IMR-90 (cell line): ENCODE measurements at regions not wholly inside any gene's neighbourhood (a gene's known extent, or its start where the extent isn't known, plus 50 kb on each side); places are given as distances from the start of the nearest gene placed in this dataset.

Experiments
- ATAC-seq: fragments of 200-7000 bp; cut with Tn5 transposase; 2 replicates; pipeline ENCODE4 v1.9.1; 2020; ENCODE audit warnings: low read depth, mild to moderate bottlenecking, moderate library complexity
- BruUV-seq: library from RNA; stranded (reverse); fragments of 400-500 nt; replicated peaks from 2 replicates; lab custom pipeline; 2021; lab: Mats Ljungman, UMichigan
- CTCF ChIA-PET: fragments of 300-600 bp; formaldehyde crosslinking; extraction: SDS; loops from one replicate; lab custom pipeline; 2021; ENCODE audit warnings: antibody characterized with exemption; lab: Yijun Ruan, JAX
- POLR2A ChIA-PET: fragments of 300-600 bp; sonication (Branson Sonifier 250); formaldehyde crosslinking; loops from one replicate; lab custom pipeline; 2022; ENCODE audit warnings: antibody characterized with exemption; ENCODE audit not compliant: unreplicated experiment; lab: Charles Lee
- DNase-seq: peaks from one replicate; pipeline ENCODE4 v3.0.0; 2013
- H2AFZ ChIP-seq: replicated peaks from 2 replicates; pipeline ENCODE3; 2013; ENCODE audit warnings: low read length, mild to moderate bottlenecking; ENCODE audit not compliant: poor library complexity
- H2AK5ac ChIP-seq: 2 replicates; pipeline ENCODE4 v1.6.1; 2013; ENCODE audit warnings: low read depth, low read length, inconsistent platforms
- H2AK9ac ChIP-seq: replicated peaks from 2 replicates; pipeline ENCODE3; 2013; ENCODE audit warnings: mild to moderate bottlenecking, low read depth, low read length, moderate library complexity; ENCODE audit not compliant: poor library complexity
- H2BK120ac ChIP-seq: 2 replicates; pipeline ENCODE4 v1.6.1; 2013; ENCODE audit warnings: low read depth, low read length, inconsistent platforms
- H2BK15ac ChIP-seq: 3 replicates; pipeline ENCODE4 v1.6.1; 2013; ENCODE audit warnings: low read depth, low read length, inconsistent platforms
- H2BK20ac ChIP-seq: 2 replicates; pipeline ENCODE4 v1.6.1; 2013; ENCODE audit warnings: low read depth, mild to moderate bottlenecking, inconsistent platforms, low read length, moderate library complexity
- H2BK5ac ChIP-seq: 2 replicates; pipeline ENCODE4 v1.6.1; 2013; ENCODE audit warnings: mild to moderate bottlenecking, low read depth, low read length, inconsistent platforms; ENCODE audit not compliant: poor library complexity, severe bottlenecking
- H3K14ac ChIP-seq: replicated peaks from 2 replicates; pipeline ENCODE4 v1.6.1; 2013; ENCODE audit warnings: low read depth, low read length, inconsistent platforms
- H3K18ac ChIP-seq: 2 replicates; pipeline ENCODE4 v1.6.1; 2013; ENCODE audit warnings: low read depth, low read length, control low read depth
- H3K23ac ChIP-seq: 2 replicates; pipeline ENCODE4 v1.6.1; 2013; ENCODE audit warnings: low read depth, low read length, inconsistent platforms
- H3K27ac ChIP-seq: 2 replicates; pipeline ENCODE4 v1.5.1; 2013; ENCODE audit warnings: mild to moderate bottlenecking, control low read depth, low read length; ENCODE audit not compliant: insufficient read depth
- H3K27me3 ChIP-seq: 2 replicates; pipeline ENCODE4 v1.6.1; 2013; ENCODE audit warnings: low read length; ENCODE audit not compliant: control insufficient read depth, insufficient read depth
- H3K36me3 ChIP-seq: 2 replicates; pipeline ENCODE4 v1.6.1; 2013; ENCODE audit warnings: low read length, mixed read lengths; ENCODE audit not compliant: control insufficient read depth, insufficient read depth
- H3K4ac ChIP-seq: 2 replicates; pipeline ENCODE4 v1.6.1; 2013; ENCODE audit warnings: low read depth, low read length, inconsistent platforms
- H3K4me1 ChIP-seq: 2 replicates; pipeline ENCODE4 v1.6.1; 2013; ENCODE audit warnings: low read length, mixed read lengths; ENCODE audit not compliant: control insufficient read depth, insufficient read depth
- H3K4me2 ChIP-seq: 2 replicates; pipeline ENCODE4 v1.6.1; 2013; ENCODE audit warnings: low read depth, mild to moderate bottlenecking, control low read depth, low read length, moderate library complexity
- H3K4me3 ChIP-seq: 2 replicates; pipeline ENCODE4 v1.5.1; 2013; ENCODE audit warnings: low read depth, mild to moderate bottlenecking, control low read depth, low read length, moderate library complexity; ENCODE audit not compliant: insufficient read depth
- H3K56ac ChIP-seq: 2 replicates; pipeline ENCODE4 v1.6.1; 2013; ENCODE audit warnings: low read length, inconsistent platforms; ENCODE audit not compliant: insufficient read depth; ENCODE audit errors: extremely low read depth
- H3K79me1 ChIP-seq, 2 experiments: 2 replicates each; pipeline ENCODE4 v1.6.1; 2013; ENCODE audit warnings: low read length in 2 of 2, inconsistent platforms in 1 of 2, low read depth in 1 of 2
- H3K9ac ChIP-seq: 2 replicates; pipeline ENCODE4 v1.6.1; 2013; ENCODE audit warnings: low read depth, low read length, control low read depth
- H3K9me1 ChIP-seq: 2 replicates; pipeline ENCODE4 v1.6.1; 2013; ENCODE audit warnings: low read length, inconsistent platforms; ENCODE audit not compliant: insufficient read depth
- H3K9me3 ChIP-seq: 2 replicates; pipeline ENCODE4 v1.6.1; 2013; ENCODE audit warnings: low read length; ENCODE audit not compliant: control insufficient read depth, insufficient read depth
- H4K20me1 ChIP-seq: 2 replicates; pipeline ENCODE4 v1.6.1; 2013; ENCODE audit warnings: low read length, inconsistent platforms; ENCODE audit not compliant: insufficient read depth
- H4K5ac ChIP-seq: 2 replicates; pipeline ENCODE4 v1.6.1; 2013; ENCODE audit warnings: mild to moderate bottlenecking, low read depth, low read length, control low read depth
- H4K8ac ChIP-seq, 2 experiments: 2 replicates each; pipeline ENCODE4 v1.6.1; 2013; ENCODE audit warnings: low read depth in 2 of 2, low read length in 2 of 2, control low read depth in 1 of 2, inconsistent platforms in 1 of 2
- H4K91ac ChIP-seq: 2 replicates; pipeline ENCODE4 v1.6.1; 2013; ENCODE audit warnings: low read depth, low read length, inconsistent platforms; ENCODE audit not compliant: insufficient read depth
- BHLHE40 ChIP-seq: fragments of 150-350 bp; IDR thresholded peaks from 2 replicates; pipeline ENCODE4 v1.6.1; 2016; ENCODE audit warnings: mild to moderate bottlenecking, low read depth, low read length
- CEBPB ChIP-seq: IDR thresholded peaks from 2 replicates; pipeline ENCODE4 v1.6.1; 2012; ENCODE audit warnings: low read depth, low read length, improper control_type of control experiment
- CHD1 ChIP-seq: IDR thresholded peaks from 2 replicates; pipeline ENCODE4 v1.6.1; 2012; ENCODE audit warnings: low read depth, low read length, improper control_type of control experiment
- CTCF ChIP-seq: conservative IDR thresholded peaks from 2 replicates; pipeline ENCODE4 v1.5.1; 2012; ENCODE audit warnings: mild to moderate bottlenecking, low read depth, low read length, improper control_type of control experiment
- ELK1 ChIP-seq: fragments of 150-350 bp; IDR thresholded peaks from 2 replicates; pipeline ENCODE4 v1.6.1; 2016; ENCODE audit warnings: low read depth, mild to moderate bottlenecking, low read length, moderate library complexity, borderline replicate concordance
- FOS ChIP-seq: fragments of 150-350 bp; IDR thresholded peaks from 2 replicates; pipeline ENCODE4 v1.6.1; 2016; ENCODE audit warnings: low read depth, low read length
- MAFK ChIP-seq: IDR thresholded peaks from 2 replicates; pipeline ENCODE4 v1.6.1; 2012; ENCODE audit warnings: low read depth, low read length, improper control_type of control experiment
- MXI1 ChIP-seq: IDR thresholded peaks from 2 replicates; pipeline ENCODE4 v1.6.1; 2012; ENCODE audit warnings: low read depth, mild to moderate bottlenecking, low read length, moderate library complexity, borderline replicate concordance
- POLR2A ChIP-seq: IDR thresholded peaks from 2 replicates; pipeline ENCODE4 v1.6.1; 2012; ENCODE audit warnings: mild to moderate bottlenecking, low read depth, low read length
- RAD21 ChIP-seq: IDR thresholded peaks from 2 replicates; pipeline ENCODE4 v1.6.1; 2012; ENCODE audit warnings: low read length, improper control_type of control experiment
- RCOR1 ChIP-seq: IDR thresholded peaks from 2 replicates; pipeline ENCODE4 v1.6.1; 2012; ENCODE audit warnings: mild to moderate bottlenecking, low read length, improper control_type of control experiment; ENCODE audit not compliant: insufficient replicate concordance
- RFX5 ChIP-seq: IDR thresholded peaks from 2 replicates; pipeline ENCODE4 v1.8.0; 2012; ENCODE audit warnings: low read depth, mild to moderate bottlenecking, low read length, moderate library complexity
- SMC3 ChIP-seq: fragments of 150-350 bp; IDR thresholded peaks from 2 replicates; pipeline ENCODE4 v1.6.1; 2016; ENCODE audit warnings: low read depth, mild to moderate bottlenecking, antibody characterized with exemption, low read length, moderate library complexity
- USF2 ChIP-seq: fragments of 150-350 bp; IDR thresholded peaks from 2 replicates; pipeline ENCODE4 v1.6.1; 2017; ENCODE audit warnings: mild to moderate bottlenecking, antibody characterized with exemption, low read length, low read depth
- WGBS, 2 experiments: methylation state at CpG; one replicate each; pipeline versions ENCODE4 v1.1.5 to v1.1.7; 2013; ENCODE audit warnings: missing lambda C conversion rate in 2 of 2; ENCODE audit not compliant: insufficient read length in 1 of 2; ENCODE audit errors: extremely low coverage in 2 of 2; 5-methylcytosine and 5-hydroxymethylcytosine counted together
- dilution Hi-C: fragments of 300-500 bp; cut with HindIII; formaldehyde crosslinking; loops from one replicate; pipeline ENCODE4 v1.14.3; 2018; ENCODE audit warnings: low sequenced_read_pairs; ENCODE audit not compliant: unreplicated experiment
- in situ Hi-C: fragments of 300-500 bp; cut with MboI; formaldehyde crosslinking; loops from 3 replicates; pipeline ENCODE4 v1.14.3; 2019; ENCODE audit warnings: low sequenced_read_pairs, inconsistent platforms, mixed read lengths
- intact Hi-C: fragments of 100-400 bp; cut with micrococcal nuclease; formaldehyde crosslinking; loops from 2 replicates; pipeline ENCODE4 v1.10.0; 2022

GRCh38 chr13:107205318-107206104 is 637.6 kb upstream of the ARGLU1 start:
- DNase-seq (peak; percentile 66), ATAC-seq (peak; percentile 90)
- Histone ChIP-seq H4K20me1 (no peaks in the 10 kb centered on the region), H3K9me3 (no peaks in the 10 kb centered on the region), H3K79me1 (peaks cover 3 to 18% of the 10 kb centered on the region in 2 experiments; a peak in 3 of 4 replicates), H3K27me3 (no peaks in the 10 kb centered on the region), H3K18ac (no peak overlapping the region), H2BK20ac (no peak overlapping the region), H4K5ac (no peak overlapping the region), H3K4me3 (no peak overlapping the region), H3K23ac (no peak overlapping the region), H2AK5ac (no peak overlapping the region), H2AK9ac (no peak overlapping the region), H3K14ac (no peak overlapping the region), H2BK120ac (no peak overlapping the region; the same call in 1 of the 2 replicates), H3K9ac (no peak overlapping the region), H3K4ac (no peak overlapping the region), H3K27ac (no peak overlapping the region), H4K8ac (no peak overlapping the region), H3K9me1 (peaks cover 5% of the 10 kb centered on the region; the same call in 1 of the 2 replicates), H3K4me2 (no peak overlapping the region), H2AFZ (no peak overlapping the region), H2BK15ac (no peak overlapping the region), H3K56ac (no peak overlapping the region), H4K91ac (no peak overlapping the region), H3K36me3 (no peaks in the 10 kb centered on the region), H3K4me1 (peaks cover 3% of the 10 kb centered on the region), H2BK5ac (no peak overlapping the region)
- CTCF ChIA-PET = interaction anchor here (0.6 to 1.2 kb wide), 6 partner anchors 8 to 950 kb away, joined by 3 to 4 read pairs (median 4); no protein-coding TSS in a partner anchor
- POLR2A ChIA-PET = no interaction called here
- WGBS, 2 experiments = 67% methylated on average over 1 of the region's 16 CpGs; no CpG with 5 or more reads in 1 of the 2 experiments
- in situ Hi-C loops (loop anchor here (5.0 kb wide), 2 partner anchors 457 to 947 kb away; no protein-coding TSS in a partner anchor), dilution Hi-C loops (no loop called here), intact Hi-C loops (loop anchor here (1.0 to 10.0 kb wide), 3 partner anchors 249 to 950 kb away; no protein-coding TSS in a partner anchor)
- BruUV-seq = no TSS peak
- TF ChIP-seq CHD1 (no peak), POLR2A (no peak), SMC3 (peak; percentile 95), RCOR1 (no peak), CEBPB (no peak), RFX5 (no peak), RAD21 (peak; percentile 91), CTCF (peak; percentile 98), MAFK (no peak), FOS (no peak), ELK1 (no peak), MXI1 (no peak), USF2 (no peak), BHLHE40 (no peak)
